ENCODE measurements at regions not wholly inside any gene's neighbourhood (a gene's known extent, or its start where the extent isn't known, plus 50 kb on each side); places are given as distances from the start of the nearest gene placed in this dataset.

DNA sequence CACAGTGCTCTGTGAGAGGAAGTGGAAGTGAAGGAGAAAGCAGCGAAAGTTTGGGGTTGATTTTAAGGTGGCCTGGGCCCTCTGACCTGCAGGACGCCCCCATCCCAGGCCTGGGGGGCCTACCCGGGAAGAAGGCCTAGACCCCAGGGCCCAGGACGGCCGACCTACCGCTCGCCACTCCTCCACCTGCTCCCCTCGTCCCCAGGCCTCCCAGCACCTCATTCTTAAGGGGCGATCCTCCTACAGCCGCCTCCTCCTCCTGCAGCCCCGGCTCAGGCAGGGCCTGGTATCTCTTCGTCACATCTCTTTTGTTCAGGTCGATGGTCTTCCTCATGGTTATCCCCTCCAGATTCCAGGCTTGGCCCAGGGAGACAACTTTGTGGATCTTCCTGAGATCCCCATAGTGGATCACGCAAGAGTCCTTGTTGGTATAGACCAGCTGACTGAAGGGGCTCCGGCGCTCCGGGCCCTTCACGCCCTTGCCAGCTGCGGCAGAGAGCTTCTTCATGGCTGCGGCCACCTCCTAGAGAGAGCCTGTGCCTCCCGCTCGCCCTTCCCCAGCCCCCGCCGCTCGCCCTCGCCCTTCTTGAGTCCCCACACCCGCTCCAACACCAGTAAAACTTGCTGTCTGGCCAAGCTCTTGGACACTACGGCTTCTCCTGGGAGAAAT is 117.5 kb downstream of the OR13A1 start:
- no peak for DNase-seq (ENCODE audit: low spot score)

DNA sequence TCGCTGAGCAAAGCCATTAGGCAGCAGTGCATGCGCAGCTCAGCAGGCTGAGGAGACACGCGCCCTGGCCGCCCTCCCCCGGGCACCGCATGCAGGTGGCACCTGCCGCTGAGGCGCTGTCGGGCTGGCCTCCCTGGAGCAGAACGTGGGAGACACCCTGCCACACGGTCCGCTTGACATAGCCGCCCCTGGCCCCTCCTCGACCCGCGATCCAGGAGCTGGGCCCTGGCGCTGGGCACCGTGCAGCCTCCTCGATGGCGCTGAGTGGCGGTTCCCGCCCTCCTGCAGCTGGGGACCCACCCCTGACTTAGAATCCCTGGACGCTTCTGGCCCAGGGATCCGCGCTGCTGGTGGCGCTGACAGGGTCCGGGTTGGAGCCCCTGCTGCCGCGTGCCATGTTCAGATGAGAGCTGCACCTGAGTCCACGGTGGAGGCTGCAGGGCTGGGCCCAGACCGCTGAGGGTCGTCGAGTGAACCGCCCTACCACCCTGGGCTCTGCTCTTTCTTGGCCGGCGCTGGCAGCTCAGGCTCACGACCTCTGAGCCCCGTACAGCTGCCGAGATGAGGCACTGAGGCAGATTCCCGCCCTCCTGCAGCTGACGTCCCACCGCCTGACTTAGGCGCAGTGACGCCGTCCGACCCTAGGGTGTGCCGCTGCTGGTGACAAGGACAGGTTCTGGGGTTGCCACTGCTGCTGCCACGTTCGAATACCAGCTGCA is 116.8 kb downstream of the OR13A1 start:
- DNase-seq (ENCODE audit: low spot score): no peak

- no peak for DNase-seq (ENCODE audit: low spot score)
Measured at GRCh38 chr10:45199205-45199740, 116.1 kb downstream of the OR13A1 start.

DNA sequence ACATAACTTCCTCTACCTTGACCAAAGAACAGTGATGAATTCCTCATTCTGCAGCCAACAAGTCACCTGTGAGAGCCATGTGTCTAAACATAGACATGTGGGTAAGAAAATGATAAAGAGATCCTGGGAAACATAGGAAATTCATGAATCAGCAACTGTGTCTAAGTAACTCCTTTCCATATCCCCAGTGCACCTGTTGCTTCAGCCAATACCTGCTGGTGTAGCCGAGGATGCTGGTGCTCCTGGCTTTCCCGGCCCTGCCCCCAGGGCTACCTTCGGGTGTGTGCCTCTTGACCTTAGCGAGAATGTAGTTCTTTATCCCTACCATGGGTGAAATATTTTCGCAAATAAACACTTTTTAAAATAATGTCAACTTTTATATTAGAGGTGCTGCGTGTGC is 114.1 kb downstream of the OR13A1 start:
- DNase-seq (ENCODE audit: low spot score): no peak

GRCh38 chr10:45202242-45202641 is 113.2 kb downstream of the OR13A1 start:
- no peak for DNase-seq (ENCODE audit: low spot score)

DNA sequence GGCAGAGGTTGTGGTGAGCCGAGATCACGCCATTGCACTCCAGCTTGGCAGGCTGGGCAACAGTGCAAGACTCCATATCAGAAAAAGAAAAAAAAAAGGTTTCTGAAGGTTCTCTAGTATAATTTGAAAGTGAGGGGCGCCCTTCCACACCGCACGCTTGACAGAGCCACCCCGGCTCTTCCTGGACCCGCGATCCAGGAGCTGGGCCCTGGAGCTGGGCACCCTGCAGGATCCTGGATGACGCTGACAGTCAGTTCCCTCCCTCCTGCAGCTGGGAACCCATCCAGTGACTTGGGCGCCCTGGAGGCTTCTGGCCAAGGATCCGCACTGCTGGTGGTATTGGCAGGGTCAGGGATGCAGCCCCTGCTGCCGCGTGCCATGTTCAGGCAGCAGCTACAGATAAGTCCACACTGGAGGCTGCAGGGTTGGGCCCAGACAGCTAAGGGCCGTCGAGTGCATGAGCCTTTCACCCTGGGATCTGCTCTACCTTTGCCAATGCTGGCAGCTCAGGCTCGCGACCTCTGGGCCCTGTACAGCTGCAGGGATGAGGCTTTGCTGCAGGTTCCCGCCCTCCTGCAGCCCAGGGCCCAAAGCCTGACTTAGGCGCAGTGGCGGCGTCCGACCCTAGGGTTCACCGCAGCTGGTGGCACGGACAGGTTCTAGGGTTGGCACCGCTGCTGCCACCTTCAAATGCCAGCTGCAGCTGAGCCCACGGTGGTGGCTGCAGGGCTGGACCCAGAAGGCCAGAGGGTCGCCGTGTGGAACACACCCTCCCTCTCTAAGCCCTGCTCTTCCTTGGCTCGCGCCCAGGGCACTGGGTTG is 110.2 kb downstream of the OR13A1 start:
- no peak for DNase-seq (ENCODE audit: low spot score)

GRCh38 chr10:45209888-45210287 is 105.5 kb downstream of the OR13A1 start:
- DNase-seq (ENCODE audit: low spot score): no peak

DNA sequence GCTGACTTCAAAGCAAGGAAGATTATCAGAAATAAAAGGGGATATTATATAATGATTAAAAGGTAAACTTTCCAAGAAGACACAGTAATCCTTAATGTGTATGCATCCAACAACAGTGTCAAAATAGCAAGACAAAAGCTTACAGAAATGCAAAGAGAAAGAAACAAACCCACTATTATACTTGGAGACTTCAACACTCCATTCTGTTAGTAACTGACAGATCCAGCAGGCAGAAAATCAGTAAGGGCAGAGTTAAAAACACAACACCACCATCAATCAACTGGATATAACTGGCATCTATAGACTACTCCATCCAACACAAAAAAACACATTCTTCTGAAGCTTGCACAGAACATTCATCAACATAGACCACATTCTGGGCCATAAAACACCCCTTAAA is 103.8 kb downstream of the OR13A1 start:
- DNase-seq (ENCODE audit: low spot score): no peak

DNA sequence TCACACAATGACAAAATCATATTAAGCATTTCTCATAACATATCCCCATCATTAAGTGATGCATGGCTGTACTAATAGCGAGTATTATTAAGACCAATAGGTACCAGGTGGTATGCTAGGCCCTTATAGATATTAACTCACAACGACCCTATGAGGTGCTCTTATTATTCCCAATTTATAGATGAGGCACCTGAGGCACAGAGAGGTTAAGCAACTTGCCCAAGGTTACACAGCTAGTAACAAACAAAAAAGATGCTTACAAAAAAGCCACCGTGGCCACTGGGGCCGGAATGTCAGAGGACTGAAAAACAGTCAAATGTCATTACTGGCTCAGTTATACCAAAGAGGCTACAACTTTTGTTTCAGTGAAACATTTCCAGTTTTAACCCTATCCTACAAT is 96.0 kb downstream of the OR13A1 start:
- no peak for DNase-seq (ENCODE audit: low spot score)

GRCh38 chr10:45220931-45221330 is 94.5 kb downstream of the OR13A1 start:
- DNase-seq (ENCODE audit: low spot score): no peak

- DNase-seq (ENCODE audit: low spot score): no peak
Measured at GRCh38 chr10:45224219-45224841, 91.1 kb downstream of the OR13A1 start.

- DNase-seq (ENCODE audit: low spot score): no peak
Measured at GRCh38 chr10:45227042-45227441, 88.4 kb downstream of the OR13A1 start.

GRCh38 chr10:45227456-45227855 is 88.0 kb downstream of the OR13A1 start:
- no peak for DNase-seq (ENCODE audit: low spot score)

- DNase-seq (ENCODE audit: low spot score): no peak
Measured at GRCh38 chr10:45229823-45230222, 85.6 kb downstream of the OR13A1 start.

DNA sequence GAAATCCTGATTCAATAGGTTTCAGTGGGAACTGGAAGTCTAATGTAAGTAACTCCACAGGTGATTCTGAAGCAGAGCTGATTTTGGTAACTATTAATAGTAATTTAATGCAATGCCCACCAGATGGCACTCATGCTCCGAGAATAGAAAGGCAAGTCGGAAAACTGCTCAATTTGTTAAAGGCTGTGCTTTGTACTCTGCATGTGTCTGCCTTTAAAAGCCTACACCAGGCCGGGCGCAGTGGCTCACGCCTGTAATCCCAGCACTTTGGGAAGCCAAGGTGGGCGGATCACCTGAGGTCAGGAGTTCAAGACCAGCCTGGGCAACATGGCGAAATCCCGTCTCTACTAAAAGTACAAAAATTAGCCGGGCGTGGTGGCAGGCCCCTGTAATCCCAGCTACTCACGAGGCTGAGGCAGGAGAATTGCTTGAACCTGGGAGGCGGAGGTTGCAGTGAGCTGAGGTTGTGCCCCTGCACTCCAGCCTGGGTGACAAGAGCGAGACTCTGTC is 80.1 kb downstream of the OR13A1 start:
- peak; percentile 75 for DNase-seq (ENCODE audit: low spot score)

DNA sequence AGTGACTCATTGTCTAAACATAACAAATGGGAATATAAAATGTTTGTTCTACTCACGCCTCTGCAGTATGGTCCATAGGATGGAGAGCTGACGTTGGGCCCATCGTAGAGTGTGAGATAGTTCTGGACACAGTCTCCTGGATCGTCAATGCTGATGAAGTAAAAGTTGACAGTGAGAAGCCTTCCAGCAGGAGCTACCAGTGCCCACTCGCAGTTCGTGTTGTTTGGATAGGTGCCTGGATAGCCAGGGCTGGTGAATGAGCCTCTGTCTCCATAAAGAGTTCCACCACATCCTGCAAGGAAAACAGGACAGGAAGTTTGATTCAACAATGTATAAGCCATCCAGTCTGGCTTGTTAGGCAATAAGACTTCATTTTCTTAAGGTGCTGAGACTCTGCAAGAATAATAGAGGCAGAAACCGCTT is 79.6 kb downstream of the OR13A1 start:
- no peak for DNase-seq (ENCODE audit: low spot score)

DNA sequence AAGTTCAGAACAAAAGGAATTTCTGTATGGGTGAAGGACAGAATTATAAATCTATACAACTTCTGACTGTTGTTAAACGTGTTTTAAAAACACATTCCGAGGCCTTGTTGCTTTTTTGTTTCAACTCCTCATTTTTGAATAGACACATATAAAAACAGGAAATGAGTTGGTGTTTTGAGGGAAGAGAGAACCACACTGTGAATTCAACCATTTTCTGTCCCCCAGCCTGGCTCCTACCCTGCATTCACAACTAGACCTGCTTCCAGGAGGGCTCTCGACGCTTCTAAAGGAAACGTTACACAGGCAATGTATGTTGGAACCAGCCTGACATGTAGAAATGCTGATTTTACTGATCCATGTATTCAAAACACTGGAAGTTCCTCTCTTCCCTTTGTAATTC is 76.5 kb downstream of the OR13A1 start:
- no peak for DNase-seq (ENCODE audit: low spot score)

- no peak for DNase-seq (ENCODE audit: low spot score)
Measured at GRCh38 chr10:45239642-45240041, 75.8 kb downstream of the OR13A1 start.

DNA sequence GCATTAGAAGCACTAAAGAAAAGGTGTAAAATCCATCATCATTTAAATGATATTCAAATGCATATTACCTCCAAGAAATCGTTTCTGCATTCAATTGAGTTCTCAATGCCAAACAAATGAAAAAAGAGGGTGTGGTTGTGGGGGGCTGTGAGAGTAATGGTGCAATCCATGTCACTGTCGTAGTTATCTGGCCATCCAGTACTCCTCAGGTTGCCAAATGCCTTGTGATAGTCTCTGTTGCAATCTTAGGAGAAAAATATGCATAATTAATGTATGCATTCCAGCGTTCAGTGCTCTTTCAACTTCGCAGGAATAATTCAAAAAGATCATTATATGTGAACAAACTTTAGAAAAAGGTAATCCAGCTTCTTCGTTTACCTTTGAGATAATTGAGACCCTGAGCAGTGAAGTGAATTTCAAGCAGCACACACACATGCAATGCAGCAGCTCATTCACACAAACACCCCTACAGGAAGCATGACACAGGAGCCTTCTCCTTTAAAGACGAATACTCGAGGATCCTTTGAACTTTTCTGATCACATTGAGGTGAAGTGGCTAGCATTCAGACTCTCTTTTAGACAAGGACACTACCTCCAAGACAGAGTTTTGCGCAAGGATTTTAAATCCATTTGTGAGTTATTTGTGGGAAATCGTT is 73.4 kb downstream of the OR13A1 start:
- DNase-seq (ENCODE audit: low spot score): no peak

DNA sequence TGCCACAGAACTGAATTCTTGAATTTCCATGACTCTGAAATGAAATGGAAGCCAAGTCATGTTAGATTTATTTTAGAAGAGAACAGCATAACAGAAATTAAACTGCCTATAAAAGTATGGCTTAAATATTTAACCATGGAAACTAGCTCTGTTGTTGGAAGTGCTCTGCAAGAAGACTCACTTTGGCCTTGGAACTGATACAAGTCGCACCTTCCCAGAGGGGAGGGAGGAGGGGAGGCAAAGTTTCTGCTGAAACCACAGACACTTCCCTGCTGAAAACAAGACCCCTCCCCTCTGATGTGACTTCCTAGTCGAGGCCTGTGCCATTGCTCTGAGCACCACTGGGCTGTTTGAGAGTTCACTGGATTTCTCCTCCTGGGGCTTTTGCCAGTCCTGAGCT is 72.1 kb downstream of the OR13A1 start:
- DNase-seq (ENCODE audit: low spot score): no peak

- no peak for DNase-seq (ENCODE audit: low spot score)
Measured at GRCh38 chr10:45246522-45246921, 68.9 kb downstream of the OR13A1 start.

All from ureter (tissue), 1 donor.